Kidney (tissue), 13 donors: ENCODE measurements at regions not wholly inside any gene's neighbourhood (a gene's known extent, or its start where the extent isn't known, plus 50 kb on each side); places are given as distances from the start of the nearest gene placed in this dataset.

Experiments
- DNase-seq, 5 donors: peaks; one replicate each; pipeline ENCODE4 v3.0.0-alpha.2; 2013 to 2020
- FAIRE-seq: peaks from 2 replicates; lab custom pipeline; 2012; peaks lifted over from hg19 to GRCh38; lab: Jason Lieb, UNC
- H3K27ac ChIP-seq, 2 donors: one replicate each; pipeline ENCODE4 v1.7.0; 2013; ENCODE audit warnings: low read depth in 2 of 2, low read length in 2 of 2, inconsistent platforms in 1 of 2
- H3K27me3 ChIP-seq: one replicate; pipeline ENCODE4 v1.7.1; 2013; ENCODE audit warnings: low read length, inconsistent platforms; ENCODE audit not compliant: control insufficient read depth, insufficient read depth
- H3K36me3 ChIP-seq, 3 donors: one replicate each; pipeline versions ENCODE4 v1.7.0 to v1.7.1; 2013; ENCODE audit warnings: low read length in 3 of 3, control low read depth in 1 of 3, inconsistent platforms in 1 of 3; ENCODE audit not compliant: insufficient read depth in 3 of 3, control insufficient read depth in 2 of 3
- H3K4me1 ChIP-seq, 3 donors: one replicate each; pipeline versions ENCODE4 v1.7.0 to v1.7.1; 2013; ENCODE audit warnings: low read length in 3 of 3, inconsistent platforms in 1 of 3, low read depth in 1 of 3; ENCODE audit not compliant: control insufficient read depth in 2 of 3, insufficient read depth in 2 of 3
- H3K4me3 ChIP-seq, 3 donors: one replicate each; pipeline versions ENCODE4 v1.7.0 to v1.8.1; 2013; ENCODE audit warnings: low read length in 3 of 3, control low read depth in 1 of 3, inconsistent platforms in 1 of 3
- H3K9ac ChIP-seq, 3 donors: one replicate each; pipeline versions ENCODE4 v1.7.0 to v1.7.1; 2013; ENCODE audit warnings: low read length in 3 of 3, control low read depth in 1 of 3, inconsistent platforms in 1 of 3
- H3K9me3 ChIP-seq, 3 donors: one replicate each; pipeline versions ENCODE4 v1.7.0 to v1.7.1; 2013; ENCODE audit warnings: low read length in 3 of 3, control low read depth in 1 of 3, inconsistent platforms in 1 of 3; ENCODE audit not compliant: control insufficient read depth in 2 of 3, insufficient read depth in 1 of 3
- CTCF ChIP-seq: IDR thresholded peaks from 3 replicates; pipeline ENCODE4 v1.5.1; 2012; ENCODE audit warnings: mild to moderate bottlenecking, moderate library complexity, borderline replicate concordance; ENCODE audit not compliant: insufficient read depth; ENCODE audit errors: extremely low read depth
- intact Hi-C: fragments of 100-400 bp; cut with DNase I; formaldehyde crosslinking; loops from one replicate; pipeline ENCODE4 v1.11.1; 2022
- donor health status: control.
- donor health status: control.
- donor health status: control.
- donor health status: control.
- donor health status: control.
- donor health status: DM: yes; HTN: yes; CAD: no.
- donor health status: Normal renal cell carcinoma (clear cell type).

GRCh38 chr2:67851956-67852824, 210.6 kb downstream of the C1D start:
- Histone ChIP-seq H3K4me1 (peaks cover 0 to 6% (median 0%) of the 10 kb centered on the region in 3 donors), H3K27me3 (no peaks in the 10 kb centered on the region), H3K9ac (no peak overlapping the region), H3K9me3 (no peaks in the 10 kb centered on the region), H3K36me3 (no peaks in the 10 kb centered on the region), H3K4me3 (no peak overlapping the region), H3K27ac (no peak overlapping the region)
- peak in 2 of 5 donors; percentile 43 to 73 for DNase-seq
- no peak for TF ChIP-seq CTCF
- intact Hi-C loops = no loop called here
- FAIRE-seq = no peak

- no peak overlapping the region for H3K4me3 ChIP-seq
- no peaks in the 10 kb centered on the region for H3K9me3 ChIP-seq
- H3K27ac ChIP-seq = no peak overlapping the region
- intact Hi-C loops = no loop called here
- H3K9ac ChIP-seq = no peak overlapping the region
- H3K36me3 ChIP-seq = no peaks in the 10 kb centered on the region
- FAIRE-seq (no peak), DNase-seq (peak in 3 of 5 donors; percentile 63 to 87 (median 84))
- peaks cover 0 to 4% (median 0%) of the 10 kb centered on the region in 3 donors for H3K4me1 ChIP-seq
- H3K27me3 ChIP-seq = no peaks in the 10 kb centered on the region
- TF ChIP-seq CTCF = no peak
Observed at GRCh38 chr2:67854103-67854743, 208.6 kb downstream of the C1D start.

- H3K36me3 ChIP-seq = no peaks in the 10 kb centered on the region
- FAIRE-seq (no peak), DNase-seq (no peak)
- H3K9ac ChIP-seq = no peak overlapping the region
- intact Hi-C loops = no loop called here
- no peaks in the 10 kb centered on the region for H3K27me3 ChIP-seq
- no peak for TF ChIP-seq CTCF
- no peaks in the 10 kb centered on the region for H3K9me3 ChIP-seq
- H3K4me1 ChIP-seq = peaks cover 0 to 4% (median 0%) of the 10 kb centered on the region in 3 donors
- no peak overlapping the region for H3K27ac ChIP-seq
- H3K4me3 ChIP-seq = no peak overlapping the region
Observed at GRCh38 chr2:67854798-67855197, 208.0 kb downstream of the C1D start.
